HG03064 (cell line): ENCODE measurements at regions not wholly inside any gene's neighbourhood (a gene's known extent, or its start where the extent isn't known, plus 50 kb on each side); places are given as distances from the start of the nearest gene placed in this dataset.
"Not testable (repeated sequence)": the region's sequence is repeated elsewhere in the genome, so short reads cannot be mapped to it uniquely, and the experiment has no call there.

Experiments used
- ATAC-seq: cut with Tn5 transposase; IDR thresholded peaks from one replicate; pipeline ENCODE4 v1.9.1; 2021; ENCODE audit warnings: low read depth; ENCODE audit not compliant: unreplicated experiment

- no peak for ATAC-seq
These were observed 60.0 kb downstream of the DMAC1 start for GRCh38 chr9:7739595-7739994.

GRCh38 chr9:7735311-7735710 is 64.3 kb downstream of the DMAC1 start:
- ATAC-seq: no peak

DNA sequence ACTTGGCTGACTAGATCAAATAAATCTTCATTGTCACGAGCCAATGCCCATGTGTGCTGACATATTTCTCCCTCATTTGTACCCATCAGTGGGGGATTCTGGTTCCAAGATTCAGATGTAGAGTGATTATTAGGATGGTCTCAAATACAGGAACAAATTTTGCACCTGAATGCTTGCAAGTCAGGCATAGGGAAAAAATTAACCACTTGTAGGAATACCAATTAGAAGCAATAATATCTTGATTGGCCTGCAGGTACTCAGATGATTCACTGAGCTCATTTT is 69.5 kb downstream of the DMAC1 start:
- no peak for ATAC-seq

GRCh38 chr9:7729371-7730163 is 70.0 kb downstream of the DMAC1 start:
- no peak for ATAC-seq

- ATAC-seq: no peak
These were observed 78.3 kb downstream of the DMAC1 start for GRCh38 chr9:7721291-7721690.

DNA sequence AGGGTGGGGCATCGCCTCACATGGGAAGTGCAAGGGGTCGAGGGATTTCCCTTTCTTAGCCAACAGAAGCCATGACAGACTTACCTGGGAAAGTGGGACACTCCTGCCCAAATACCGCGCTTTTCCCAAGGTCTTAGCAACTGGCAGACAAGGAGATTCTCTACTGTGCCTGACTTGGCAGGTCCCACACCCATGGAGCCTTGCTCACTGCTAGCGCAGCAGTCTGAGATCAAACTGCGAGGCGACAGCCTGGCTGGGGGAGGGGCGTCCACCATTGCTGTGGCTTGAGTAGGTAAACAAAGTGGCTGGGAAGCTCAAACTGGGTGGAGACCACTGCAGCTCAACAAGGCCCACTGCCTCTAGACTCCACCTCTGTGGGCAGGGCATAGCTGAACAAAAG is 86.5 kb downstream of the DMAC1 start:
- ATAC-seq: not testable (repeated sequence)

DNA sequence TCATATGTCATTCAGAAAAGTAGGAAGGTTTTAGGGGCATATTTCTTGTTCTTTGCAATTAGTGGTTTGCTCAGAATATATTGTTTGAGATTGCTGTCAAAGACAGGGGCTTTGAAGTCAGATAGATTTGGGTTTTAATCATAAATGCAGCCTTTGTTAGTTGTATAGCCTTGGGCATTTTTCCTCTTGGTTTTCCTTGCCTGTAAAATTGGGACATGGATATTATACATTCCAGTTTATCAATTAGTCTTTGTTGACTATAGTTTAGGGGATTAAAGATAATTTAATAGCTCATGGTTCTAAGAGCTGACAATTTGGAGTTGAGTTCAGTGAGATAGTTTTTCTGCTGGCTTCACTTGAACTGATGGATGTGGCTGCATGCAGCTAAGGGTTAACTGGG is 88.9 kb downstream of the DMAC1 start:
- ATAC-seq: no peak

GRCh38 chr9:7707934-7708333 is 91.6 kb downstream of the DMAC1 start:
- no peak for ATAC-seq

DNA sequence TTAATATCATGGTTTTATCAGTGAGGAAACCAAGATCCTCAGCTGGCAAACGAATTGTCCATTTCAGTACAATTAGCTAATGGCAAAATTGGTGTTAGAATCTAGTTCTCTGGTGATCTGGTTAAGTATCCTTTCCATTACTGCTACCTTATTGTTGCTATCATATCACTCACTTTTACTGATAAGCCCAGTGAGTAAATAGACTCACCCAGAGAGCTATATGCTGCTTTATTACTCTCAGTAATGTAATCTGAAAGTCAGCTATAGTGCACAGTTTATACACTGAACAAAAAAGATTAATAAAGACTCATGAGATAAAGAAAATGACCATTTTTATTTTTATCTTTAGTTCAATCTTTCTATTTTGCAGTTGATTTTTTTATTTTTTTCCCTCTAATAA is 95.0 kb downstream of the DMAC1 start:
- no peak for ATAC-seq

- no peak for ATAC-seq
These were observed 107.7 kb downstream of the DMAC1 start for GRCh38 chr9:7691909-7692308.

- no peak for ATAC-seq
These were observed 109.6 kb downstream of the DMAC1 start for GRCh38 chr9:7690014-7690413.

DNA sequence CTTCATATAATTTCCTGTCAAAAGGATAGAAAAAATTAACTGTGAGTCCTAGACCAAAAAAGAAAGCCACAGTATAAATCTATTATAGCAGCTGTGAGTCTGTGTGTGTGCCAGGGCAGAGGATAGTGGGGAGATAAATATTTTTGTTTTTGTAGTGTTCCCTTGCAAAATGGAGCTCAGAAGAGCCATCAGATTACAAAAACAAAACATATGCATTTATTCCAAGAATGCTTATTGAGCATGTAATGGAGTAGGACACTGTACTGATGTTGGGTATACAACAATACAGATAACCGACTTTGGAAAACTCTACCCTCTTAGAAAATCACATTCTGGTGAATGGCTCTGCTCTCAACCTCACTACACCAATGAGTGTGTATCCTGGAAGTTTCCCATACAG is 111.0 kb downstream of the DMAC1 start:
- ATAC-seq: no peak

- no peak for ATAC-seq
These were observed 122.9 kb downstream of the DMAC1 start for GRCh38 chr9:7676609-7677156.

DNA sequence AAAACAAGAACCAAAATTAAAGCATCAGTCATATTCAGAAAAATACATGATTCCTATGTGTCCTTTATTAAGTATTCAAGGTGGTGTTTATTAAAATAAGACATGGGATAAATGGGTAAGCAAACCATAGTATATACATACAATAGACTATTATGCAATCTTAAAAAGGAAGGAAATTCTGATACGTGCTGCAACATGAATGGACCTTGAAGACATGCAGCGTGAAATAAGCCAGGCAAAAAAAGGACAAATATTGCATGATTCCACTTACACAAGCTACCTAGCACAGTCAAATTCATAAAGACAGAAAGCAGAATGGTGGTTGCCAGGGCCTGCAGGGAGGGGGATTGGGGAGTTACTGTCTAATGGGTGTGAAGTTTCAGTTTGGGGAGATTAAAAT is 127.7 kb downstream of the DMAC1 start:
- ATAC-seq: no peak

GRCh38 chr9:7668541-7668940 is 131.0 kb downstream of the DMAC1 start:
- ATAC-seq: no peak

DNA sequence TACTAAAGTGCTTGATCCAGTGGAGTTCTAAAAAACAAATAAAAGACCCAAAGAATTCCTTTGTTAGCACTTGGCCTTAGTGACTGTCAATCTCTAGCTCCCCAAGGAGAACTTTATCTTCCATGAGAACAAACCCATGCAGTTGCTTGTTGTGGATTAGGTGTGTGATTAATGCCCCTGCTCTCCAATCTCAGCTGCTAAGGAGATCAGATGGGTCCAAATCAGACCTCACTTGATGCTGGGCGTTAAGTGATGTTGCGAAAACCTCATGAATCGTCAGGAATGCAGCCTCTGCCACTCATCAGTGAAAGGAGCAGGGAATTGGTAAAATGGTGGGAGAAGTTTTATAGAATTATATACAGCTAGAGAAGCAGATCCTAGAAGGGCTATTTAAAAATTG is 133.7 kb downstream of the DMAC1 start:
- no peak for ATAC-seq

DNA sequence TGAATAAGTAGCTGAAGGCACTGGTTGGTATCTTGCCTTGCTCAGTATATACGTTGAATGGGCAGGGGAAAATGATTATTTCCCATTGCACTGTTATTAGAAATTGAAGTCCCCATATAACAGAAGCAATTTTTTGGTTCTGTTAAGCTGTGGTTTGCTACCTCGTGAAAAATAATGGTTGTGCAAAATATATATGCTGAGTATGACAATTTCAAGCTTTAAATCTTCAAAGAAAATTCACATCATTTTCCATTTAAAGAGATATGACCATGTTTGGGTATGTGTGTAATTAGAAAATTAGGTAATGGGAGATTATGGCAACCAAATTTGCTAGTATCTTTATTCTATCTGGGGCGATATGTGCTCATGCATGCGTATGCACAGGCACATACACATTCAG is 139.8 kb downstream of the DMAC1 start:
- no peak for ATAC-seq

GRCh38 chr9:7656636-7657035 is 142.9 kb downstream of the DMAC1 start:
- no peak for ATAC-seq

DNA sequence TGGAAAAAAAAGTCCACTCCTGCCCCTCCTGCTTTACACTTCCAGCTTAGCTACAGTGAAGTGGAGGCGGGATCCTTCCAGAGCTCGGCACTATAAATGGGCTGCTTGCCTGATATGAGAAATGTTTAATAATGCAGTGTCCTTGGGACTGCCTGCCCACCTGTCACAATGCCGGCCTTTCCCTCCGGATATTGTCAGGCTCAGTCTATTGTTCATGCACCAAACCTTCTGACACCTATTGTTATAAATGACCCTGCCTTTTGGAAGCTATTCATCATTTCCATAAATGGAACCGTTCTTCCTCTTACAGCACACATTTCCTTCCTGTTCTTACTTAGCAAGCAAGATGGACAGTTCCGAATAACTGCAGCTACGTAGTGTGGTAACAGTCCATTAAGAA is 146.3 kb downstream of the DMAC1 start:
- ATAC-seq: no peak

DNA sequence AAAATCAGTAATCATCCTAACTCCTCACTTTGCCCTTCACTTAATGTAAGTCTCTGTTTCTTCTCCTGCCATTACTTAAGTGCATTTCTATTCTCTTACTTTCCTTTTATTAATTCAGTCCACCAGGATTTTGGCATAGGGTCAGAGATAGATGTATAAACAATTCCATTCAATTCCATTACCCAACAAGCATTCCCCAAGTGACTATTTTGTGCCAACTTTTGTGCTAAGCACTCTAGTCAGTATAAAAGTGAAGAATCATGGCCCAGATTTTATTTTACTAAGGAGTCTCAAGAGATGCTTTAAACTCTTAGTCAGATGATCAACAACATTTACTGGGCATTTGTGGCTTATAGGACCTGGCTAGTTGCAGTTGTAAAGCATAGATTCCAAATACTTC is 159.3 kb downstream of the DMAC1 start:
- no peak for ATAC-seq

- ATAC-seq: no peak
These were observed 160.1 kb downstream of the DMAC1 start for GRCh38 chr9:7639471-7639870.

- no peak for ATAC-seq
These were observed 162.6 kb downstream of the DMAC1 start for GRCh38 chr9:7636838-7637467.
